GM19438 (cell line): ENCODE measurements at regions not wholly inside any gene's neighbourhood (a gene's known extent, or its start where the extent isn't known, plus 50 kb on each side); places are given as distances from the start of the nearest gene placed in this dataset.

ENCODE experiments used
- ATAC-seq: cut with Tn5 transposase; IDR thresholded peaks from one replicate; pipeline ENCODE4 v1.9.1; 2021; ENCODE audit warnings: low read depth; ENCODE audit not compliant: unreplicated experiment

DNA sequence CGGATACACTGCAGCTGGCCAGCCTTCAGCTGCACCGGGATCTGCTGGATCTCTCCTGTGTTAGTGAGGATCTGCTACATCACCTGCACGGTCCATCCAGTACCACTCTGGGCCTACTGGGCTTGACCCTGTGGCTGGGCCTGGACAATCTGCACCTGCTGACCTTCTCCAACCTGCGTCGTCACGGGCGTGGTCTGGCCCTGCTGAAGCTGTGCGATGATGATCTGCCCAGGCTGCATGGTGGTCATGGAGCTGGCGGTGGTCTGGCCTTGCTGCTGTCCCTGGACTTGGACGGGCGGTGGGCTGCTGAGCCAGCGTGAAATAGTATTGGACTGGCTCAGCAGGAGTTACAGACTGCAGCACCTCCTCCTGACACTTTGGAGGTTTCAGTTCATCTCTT, 137.1 kb upstream of the GAS1 start:
- ATAC-seq: no peak

DNA sequence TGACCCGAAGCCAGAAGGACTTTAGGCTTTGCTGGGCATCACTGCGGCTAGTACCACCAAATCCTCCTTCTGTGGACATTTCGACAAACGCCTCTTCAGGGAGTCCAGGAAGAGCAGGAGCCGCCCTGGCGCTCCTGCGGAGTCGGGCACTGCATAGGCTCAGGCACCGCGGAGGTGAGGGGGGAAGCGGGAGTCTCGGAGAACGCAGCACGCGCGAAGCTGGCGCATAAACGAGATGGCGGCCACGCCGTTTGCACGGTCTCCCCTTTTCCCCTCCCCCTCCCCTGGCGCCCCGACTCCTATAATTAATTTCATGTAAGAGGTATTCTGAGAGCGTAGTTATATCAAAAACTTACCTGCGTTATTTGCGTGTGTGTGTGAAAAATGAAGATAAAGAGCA, 137.8 kb upstream of the GAS1 start:
- no peak for ATAC-seq

DNA sequence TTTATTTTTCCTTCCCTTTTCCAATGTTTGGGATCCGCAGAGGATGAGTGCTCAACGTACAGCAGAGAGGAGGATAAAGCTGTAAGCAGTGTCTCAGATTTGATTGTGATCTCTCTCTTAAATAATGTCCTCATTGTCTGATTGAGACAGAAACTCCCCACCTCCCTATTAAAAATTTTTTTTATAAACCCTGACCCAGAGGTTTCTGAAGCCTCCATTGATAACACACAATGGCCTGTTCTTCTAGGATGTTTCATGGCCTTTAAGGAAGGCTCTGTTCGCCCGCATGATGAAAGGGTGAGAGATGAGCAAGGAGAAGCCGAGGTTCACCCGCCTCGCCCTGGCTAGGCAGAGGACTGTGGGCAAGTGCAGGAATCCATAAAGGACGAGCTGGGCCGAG, 138.2 kb upstream of the GAS1 start:
- ATAC-seq: no peak

DNA sequence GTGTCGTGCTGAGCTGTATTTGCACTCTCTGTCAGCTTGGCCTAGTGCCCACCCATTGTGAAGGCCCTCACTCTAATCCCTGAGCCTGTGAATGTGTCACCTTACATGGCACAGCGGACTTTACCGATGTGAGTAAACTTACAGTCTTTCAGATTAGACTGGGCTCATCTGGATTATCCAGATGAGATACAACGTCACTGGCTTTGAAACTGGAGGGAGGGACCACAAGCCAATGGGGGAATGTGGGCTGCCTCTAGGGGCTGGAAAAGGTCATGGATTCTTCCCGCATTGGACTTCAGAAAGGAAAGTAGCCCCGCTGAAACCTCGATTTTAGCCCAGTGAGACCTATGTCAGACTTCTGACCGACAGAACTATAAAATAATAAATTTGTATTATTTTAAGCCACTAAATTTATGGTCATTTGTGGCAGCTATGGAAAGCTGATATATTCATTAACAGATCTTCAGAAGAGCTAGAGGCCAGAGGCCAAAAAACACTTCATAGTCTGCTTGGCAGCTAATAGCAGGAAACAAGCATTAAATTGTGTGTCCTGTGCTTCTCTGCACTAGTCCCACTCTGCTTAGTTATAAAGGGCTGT, 139.0 kb upstream of the GAS1 start:
- no peak for ATAC-seq

DNA sequence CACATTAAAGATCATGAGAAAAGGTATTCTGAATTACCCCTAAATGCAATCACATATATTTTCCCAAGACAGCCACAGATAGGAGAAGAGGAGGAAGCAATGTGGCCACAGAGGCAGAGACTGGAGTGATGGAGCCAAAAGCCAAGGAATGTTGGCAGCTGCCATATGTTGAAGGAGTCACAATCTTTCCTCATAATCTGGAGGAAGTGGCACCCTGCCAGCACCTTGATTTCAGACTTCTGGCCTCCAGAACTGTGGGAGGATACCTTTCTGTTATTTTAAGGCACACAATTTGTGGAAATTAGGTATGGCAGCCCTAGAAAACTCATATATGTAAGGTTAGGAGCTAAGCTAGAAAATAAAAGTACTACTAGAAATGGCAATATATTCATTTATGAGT, 139.9 kb upstream of the GAS1 start:
- no peak for ATAC-seq

DNA sequence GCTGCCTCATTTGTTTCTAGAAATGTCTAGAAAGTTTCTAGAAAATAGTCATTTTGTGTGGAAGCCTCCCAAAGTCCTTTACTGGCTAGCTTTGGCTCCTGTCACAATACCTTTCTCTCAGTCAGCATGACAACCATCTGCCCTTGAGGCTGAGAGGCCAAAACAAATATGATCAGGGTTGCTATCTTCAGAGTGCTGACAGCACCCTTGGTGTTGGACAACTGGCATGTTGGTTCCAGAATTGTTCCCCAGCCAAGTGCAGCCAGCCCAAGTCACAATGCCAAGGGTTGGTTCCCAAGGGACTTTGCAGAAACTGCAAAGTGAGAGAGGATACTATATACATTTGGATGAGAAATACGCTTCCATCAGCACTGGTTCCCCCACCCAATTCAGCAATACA, 140.9 kb upstream of the GAS1 start:
- ATAC-seq: no peak

DNA sequence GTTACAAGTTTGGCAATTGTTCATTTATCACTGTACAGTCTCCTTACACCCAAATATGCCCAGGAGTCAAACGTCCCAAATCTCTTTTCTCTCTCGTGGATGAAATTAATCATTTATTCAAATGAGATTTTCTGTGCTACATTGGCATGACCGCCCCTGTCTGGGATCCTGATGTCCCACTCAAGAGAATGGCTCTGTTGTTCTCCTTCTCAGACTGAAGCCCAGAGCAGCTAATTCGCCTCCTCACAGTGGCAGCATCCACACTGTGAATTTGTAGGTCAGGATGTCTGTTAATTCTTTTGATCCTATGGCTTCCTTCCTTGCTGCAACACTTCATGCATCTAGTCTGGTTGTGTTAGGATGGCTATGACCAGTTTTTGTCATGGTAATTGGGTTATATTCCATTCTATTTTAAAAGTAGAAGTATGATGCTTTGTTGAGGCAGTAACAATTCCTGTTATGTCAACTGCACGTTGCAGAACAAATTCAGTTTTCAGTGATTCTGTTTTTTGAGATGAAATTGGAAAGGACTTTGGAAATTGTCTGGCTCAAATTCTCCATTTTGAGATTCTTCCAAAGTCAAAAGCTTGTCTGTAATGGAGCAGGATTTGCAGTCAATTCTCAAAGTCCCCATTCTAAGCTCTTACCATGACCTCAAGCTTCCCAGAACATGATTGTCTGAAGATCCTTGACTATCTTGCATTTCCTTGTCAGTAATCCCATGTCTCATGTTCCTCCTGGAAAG, 141.5 kb upstream of the GAS1 start:
- no peak for ATAC-seq

DNA sequence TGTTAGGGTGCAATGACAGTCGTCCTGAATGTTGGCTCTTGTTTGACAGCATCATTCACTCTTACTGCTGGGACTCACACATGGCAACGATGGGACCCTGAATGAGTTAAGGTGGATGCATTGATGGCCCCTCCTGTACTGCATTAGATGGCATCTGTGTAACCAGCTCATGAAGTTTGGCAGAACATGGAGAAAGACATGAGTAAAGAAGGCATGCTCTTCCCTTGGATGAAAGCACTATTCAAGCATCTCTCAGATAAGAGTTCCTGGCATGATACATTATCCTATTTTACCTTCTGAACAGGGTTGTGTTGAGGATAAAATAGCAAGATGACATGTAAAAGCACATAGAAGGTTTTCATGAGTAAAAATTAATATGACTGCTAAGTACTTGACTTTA, 142.2 kb upstream of the GAS1 start:
- ATAC-seq: no peak

DNA sequence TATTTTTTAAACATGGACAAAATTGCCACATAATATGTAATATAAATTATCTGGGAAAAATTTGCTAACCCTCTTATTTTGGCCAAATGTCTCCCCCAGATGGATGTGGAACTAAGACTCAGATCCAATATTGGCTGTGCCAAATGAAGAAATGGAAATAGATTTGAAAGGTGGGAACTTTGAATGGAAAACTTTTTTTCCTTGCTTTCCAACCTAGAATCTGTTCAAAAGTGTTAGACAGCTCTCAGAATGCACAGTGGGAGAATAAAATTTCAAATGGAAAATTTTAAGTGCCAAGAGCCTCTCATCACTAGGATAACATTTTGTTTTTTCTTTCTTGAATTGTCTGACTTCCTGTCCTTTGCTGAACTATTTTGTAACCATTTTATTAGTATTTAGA, 142.6 kb upstream of the GAS1 start:
- ATAC-seq: no peak

DNA sequence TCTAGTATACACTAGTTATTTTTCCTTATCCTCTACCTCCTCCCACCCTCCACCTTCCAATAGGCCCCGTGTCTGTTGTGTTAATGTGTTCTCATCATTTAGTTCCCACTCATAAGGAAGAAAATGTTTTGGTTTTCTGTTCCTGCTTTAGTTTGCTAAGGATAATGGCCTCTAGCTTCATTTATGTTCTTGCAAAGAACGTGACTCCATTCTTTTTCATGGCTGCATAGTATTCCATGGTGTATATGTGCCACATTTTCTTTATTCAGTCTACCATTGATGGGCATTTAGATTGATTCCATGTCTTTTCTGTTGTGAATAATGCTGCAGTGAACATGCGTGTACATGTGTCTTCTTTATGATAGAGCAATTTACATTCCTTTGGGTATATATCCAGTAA, 146.5 kb upstream of the GAS1 start:
- no peak for ATAC-seq

DNA sequence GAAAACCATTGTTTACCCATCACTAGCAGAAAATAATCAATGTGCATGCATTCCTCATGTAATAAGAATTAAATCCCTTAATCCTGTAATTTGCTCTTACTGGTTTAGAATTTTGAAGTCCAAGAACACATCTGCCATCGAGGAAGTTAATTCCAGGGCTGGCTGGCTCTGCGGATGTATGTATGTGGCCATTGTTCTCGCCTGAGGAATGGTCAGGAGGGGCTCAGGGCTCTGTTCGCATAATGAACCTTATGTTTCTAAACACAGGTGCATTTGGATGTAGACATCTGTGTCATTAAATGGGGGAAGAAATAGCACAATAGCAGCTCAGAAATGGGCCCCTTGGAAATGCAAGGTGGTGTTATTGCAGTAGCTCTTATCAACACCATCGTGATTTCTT, 148.6 kb upstream of the GAS1 start:
- ATAC-seq: no peak

DNA sequence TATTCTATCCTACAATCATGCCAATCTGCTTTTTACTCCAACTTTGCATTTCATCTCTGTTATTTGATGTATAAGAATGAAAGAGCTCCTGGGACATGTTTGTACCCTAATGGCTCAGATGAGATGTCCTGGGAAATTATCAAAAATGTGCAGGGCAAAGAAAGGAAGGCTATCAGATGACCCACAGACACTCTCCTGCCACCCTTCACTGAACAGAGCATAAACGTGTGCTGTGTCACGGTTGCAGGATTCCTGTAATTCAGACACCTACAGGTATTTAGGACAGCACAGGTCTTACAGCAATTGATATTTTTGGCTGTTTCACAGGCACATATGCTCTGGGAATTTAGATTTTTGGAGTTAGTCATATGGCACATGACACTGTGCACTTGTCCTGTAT, 149.2 kb upstream of the GAS1 start:
- ATAC-seq: no peak

DNA sequence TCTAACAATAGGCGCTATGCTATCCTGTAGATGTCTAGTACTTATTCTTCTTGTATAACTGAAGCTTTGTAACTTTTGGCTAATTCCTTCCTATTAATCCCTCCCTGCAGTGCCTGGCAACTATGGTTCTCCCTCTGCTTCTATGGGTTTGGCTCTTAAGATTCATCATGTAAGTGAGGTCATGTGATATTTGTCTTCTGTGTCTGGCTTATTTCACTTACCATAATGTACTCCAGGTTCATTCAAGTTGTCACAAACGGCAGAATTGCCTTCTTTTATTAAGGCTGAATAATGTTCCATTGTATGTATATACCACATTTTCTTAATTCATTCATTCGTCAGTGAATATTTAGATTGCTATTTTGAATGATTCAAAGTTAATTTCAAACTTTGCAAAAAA, 149.9 kb upstream of the GAS1 start:
- ATAC-seq: no peak

DNA sequence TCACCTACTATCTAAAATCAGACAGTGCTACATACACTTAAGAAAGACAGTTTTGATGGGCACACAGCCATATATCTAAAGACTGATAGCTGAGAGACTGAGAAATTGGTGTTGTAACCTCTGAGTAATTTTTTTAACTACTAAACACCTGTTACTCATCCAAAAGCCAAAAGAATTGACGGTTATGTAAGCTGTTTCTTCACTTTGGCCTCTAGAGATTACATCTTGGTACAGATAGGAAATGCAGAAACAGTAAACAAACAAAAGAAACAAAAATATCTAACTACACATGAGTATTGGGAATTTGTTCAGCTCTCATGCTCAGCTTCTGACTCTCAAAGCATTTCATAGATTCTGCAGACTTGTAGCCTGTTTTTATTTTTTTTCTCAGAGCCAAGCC, 152.1 kb upstream of the GAS1 start:
- no peak for ATAC-seq

DNA sequence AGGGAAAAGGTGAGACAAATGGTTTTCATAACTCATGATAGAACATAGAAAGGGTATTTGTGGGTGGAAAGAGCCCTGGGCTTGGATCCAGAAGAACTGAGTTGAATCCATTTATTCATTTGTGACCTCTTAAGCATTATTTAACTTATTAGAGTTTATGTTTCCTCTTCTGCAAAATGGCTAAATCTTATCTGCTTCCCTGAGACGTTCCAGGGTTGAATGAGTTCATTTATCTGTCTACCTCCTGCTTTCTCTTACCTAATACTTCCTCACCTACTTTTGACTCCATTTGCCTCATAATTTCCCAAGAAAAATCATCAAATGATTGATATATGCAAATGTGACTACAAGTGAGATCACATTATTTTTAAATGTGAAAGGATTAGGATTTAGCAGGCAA, 152.7 kb upstream of the GAS1 start:
- no peak for ATAC-seq

DNA sequence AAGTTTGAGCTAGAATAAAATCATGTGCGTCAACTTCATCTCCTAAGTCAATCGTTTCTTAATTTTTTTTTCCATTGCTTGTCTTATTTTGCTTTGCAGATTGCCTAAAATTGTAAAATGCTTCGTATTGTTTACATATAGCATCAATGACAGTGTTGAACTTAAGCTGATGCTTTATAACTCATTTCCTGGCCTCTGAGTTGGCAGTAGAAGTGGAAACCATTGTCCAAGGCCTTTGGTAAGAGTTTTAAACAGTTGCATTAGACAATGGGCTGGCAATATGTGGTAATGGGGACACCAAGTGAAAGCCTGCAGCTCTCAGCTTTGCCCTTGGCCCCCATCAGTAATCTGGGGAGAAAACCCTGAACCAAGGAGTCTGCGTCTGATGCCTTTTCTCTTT, 154.8 kb upstream of the GAS1 start:
- ATAC-seq: no peak

DNA sequence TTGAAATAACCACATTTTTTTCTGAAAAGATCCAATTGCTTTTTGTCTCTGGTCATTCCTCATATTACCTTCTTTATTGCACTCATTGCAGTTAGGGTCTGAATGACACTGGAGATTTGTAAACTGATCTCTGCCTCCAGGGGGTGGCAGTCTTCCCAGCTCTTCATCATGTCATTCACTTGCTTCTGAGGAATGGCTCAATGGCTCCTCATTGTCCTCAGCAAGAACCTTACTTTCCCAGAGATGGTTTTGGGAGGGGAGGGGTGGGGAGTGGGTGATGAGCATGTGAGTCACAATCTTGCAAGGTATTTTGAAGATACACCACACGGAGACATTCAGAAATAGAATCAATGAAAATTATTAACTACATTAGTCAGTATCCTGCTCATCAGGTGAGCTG, 159.8 kb upstream of the GAS1 start:
- ATAC-seq: no peak

DNA sequence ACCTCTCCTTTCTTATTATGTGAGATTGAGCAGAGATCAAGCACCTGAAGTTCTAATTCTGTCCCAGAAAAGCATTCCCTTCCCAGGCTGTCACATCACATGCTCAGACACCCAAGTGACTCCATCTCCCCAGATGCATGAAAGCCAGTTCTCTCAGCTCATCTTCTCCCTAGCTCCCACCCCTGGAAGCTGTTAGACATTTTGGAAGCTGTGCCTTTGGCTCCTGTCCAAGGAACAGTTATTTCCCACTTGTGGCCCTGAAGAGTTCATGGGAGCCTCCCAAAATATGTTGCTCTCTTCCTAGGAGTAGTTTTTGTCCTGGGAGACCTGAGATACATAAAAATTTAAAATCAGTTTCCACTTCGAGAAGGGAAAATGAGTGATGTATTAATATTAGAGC, 161.4 kb upstream of the GAS1 start:
- ATAC-seq: no peak

DNA sequence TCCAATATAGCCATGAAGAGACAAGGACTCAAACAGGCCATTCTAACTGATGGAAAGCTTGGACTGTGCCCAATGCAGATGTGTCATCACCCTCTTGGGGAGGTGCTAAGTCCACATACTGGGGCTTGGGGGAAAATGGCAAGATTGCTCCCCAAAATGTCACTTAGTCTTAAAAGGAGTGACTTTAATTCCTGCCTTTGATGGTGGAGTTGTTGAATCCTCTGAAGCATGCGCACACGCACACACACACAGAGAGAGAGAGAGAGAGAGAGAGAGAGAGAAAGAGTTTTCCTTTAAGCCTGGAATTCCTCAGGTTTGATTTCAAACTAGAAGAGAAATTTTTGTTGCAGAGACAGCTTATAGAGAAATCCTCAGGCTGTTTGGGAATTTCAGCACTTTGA, 161.9 kb upstream of the GAS1 start:
- no peak for ATAC-seq

DNA sequence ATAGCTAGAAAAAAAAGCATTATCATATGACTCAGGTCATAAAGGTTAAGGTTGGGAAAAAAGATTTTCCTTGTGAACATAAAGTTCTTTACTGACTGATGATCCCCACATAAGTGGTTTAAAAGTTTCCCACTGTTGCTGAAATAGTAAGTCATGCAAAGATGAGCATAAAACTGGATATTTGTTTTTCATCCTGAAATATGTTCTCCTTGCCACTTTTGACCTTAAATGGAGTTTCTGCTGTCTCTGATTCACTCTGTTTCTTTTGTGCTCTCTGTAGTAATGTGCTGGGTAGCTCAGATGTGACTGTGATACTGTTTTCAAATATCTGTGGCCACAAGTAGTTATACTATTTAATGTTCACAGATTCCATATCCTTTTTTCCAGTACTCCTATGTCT, 162.5 kb upstream of the GAS1 start:
- no peak for ATAC-seq

DNA sequence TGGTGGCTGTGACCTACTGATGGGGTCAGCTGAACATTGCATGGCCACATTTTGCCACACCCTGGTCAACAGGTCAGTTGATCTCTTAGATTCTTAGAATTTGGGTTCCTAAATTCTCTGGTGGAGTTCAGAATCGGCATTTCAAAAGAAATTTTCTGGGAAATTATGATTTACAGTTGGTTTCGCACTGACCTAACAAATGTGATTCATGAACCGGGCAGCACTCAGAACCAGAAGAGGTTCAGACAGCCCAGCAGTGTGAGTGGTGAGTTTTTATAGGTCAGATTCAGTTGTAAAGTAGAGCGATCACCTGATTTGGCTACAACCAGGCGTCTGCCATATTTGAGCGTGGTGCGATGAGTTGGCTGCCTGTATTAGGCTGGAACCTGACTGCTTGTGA, 163.7 kb upstream of the GAS1 start:
- ATAC-seq: no peak

DNA sequence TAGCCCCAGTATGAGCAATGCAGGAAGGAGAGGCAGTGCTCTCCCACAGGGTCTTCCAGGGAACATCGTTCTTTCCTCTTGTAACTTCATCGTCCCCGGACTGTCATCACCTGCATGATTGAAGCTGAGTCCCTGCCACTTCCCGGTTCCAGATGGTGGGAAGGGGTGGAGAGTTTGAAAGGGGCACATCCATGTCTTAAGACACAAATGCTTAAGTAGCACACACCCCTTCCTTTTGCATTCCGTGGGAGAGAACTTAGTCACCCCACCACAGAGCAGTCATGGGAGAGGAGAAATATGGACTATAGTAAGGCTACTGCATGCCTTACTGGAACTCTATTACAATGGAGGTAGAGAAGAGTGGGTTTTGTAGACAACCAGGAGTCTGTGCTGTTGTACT, 165.3 kb upstream of the GAS1 start:
- ATAC-seq: no peak

DNA sequence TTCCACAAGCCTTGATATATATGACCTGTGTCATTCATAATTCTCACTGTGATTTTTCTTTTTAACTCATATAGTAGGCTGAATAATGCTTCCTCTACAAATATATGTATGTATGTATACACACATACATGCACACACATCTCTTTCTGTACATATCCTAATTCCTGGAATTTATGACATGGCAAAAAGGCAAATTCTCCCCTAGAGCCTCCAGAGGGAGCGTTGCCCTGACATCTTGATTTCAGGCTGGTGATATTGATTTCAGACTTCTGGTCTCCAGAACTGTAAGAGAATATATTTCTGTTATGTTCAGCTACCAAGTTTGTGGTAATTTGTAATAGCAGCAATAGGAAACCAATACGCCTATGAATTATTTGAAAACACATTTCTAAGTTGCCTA, 166.6 kb upstream of the GAS1 start:
- no peak for ATAC-seq
